DOHH2 (cell line): ENCODE measurements at regions not wholly inside any gene's neighbourhood (a gene's known extent, or its start where the extent isn't known, plus 50 kb on each side); places are given as distances from the start of the nearest gene placed in this dataset.
"Not testable (repeated sequence)": the region's sequence is repeated elsewhere in the genome, so short reads cannot be mapped to it uniquely, and the experiment has no call there.

Experiments used
- H3F3A ChIP-seq: fragments of 200-600 bp; sonication (generic), shearing (Covaris generic); 2 replicates; pipeline ENCODE4 v1.6.0; 2016; ENCODE audit warnings: antibody characterized with exemption, mild to moderate bottlenecking; ENCODE audit not compliant: control insufficient read depth, insufficient read depth
- H3K27ac ChIP-seq: fragments of 200-600 bp; sonication (generic); 2 replicates; pipeline ENCODE4 v1.5.1; 2014; ENCODE audit warnings: low read depth, mild to moderate bottlenecking, low read length, moderate library complexity
- H3K27me3 ChIP-seq: fragments of 200-600 bp; sonication (generic); 2 replicates; pipeline ENCODE4 v1.6.1; 2014; ENCODE audit warnings: mild to moderate bottlenecking, low read length, mixed read lengths; ENCODE audit not compliant: control insufficient read depth
- H3K36me3 ChIP-seq: fragments of 200-600 bp; sonication (generic); 2 replicates; pipeline ENCODE4 v1.6.1; 2014; ENCODE audit warnings: mild to moderate bottlenecking, low read length, moderate library complexity, mixed read lengths; ENCODE audit not compliant: control insufficient read depth
- H3K4me1 ChIP-seq: fragments of 200-600 bp; sonication (generic); 2 replicates; pipeline ENCODE4 v1.6.1; 2014; ENCODE audit warnings: mild to moderate bottlenecking, low read length, mixed read lengths; ENCODE audit not compliant: control insufficient read depth
- H3K4me2 ChIP-seq: fragments of 200-600 bp; sonication (generic); 2 replicates; pipeline ENCODE4 v1.6.0; 2014; ENCODE audit warnings: mild to moderate bottlenecking, low read length, moderate library complexity
- H3K4me3 ChIP-seq: fragments of 200-600 bp; sonication (generic); 2 replicates; pipeline ENCODE4 v1.5.1; 2014; ENCODE audit warnings: mild to moderate bottlenecking, low read length, mixed read lengths
- H3K79me2 ChIP-seq: fragments of 200-600 bp; sonication (generic); 2 replicates; pipeline ENCODE4 v1.6.1; 2014; ENCODE audit warnings: mild to moderate bottlenecking, low read length, mixed read lengths; ENCODE audit not compliant: control insufficient read depth
- H3K9me2 ChIP-seq: fragments of 200-600 bp; sonication (generic); replicated peaks from 2 replicates; pipeline ENCODE4 v1.6.1; 2014; ENCODE audit warnings: mild to moderate bottlenecking, low read length, mixed read lengths; ENCODE audit not compliant: control insufficient read depth
- H3K9me3 ChIP-seq: fragments of 200-600 bp; sonication (generic); 2 replicates; pipeline ENCODE4 v1.6.1; 2014; ENCODE audit warnings: antibody characterized with exemption, low read length, mixed read lengths; ENCODE audit not compliant: control insufficient read depth, insufficient read depth
- H4K20me1 ChIP-seq: fragments of 200-600 bp; sonication (generic); 2 replicates; pipeline ENCODE4 v1.6.0; 2014; ENCODE audit warnings: low read depth, mild to moderate bottlenecking, antibody characterized with exemption, low read length, moderate library complexity; ENCODE audit not compliant: control insufficient read depth, insufficient read depth
- EZH2phosphoT487 ChIP-seq: fragments of 200-600 bp; sonication (generic); IDR thresholded peaks from 2 replicates; pipeline ENCODE4 v1.6.1; 2017; ENCODE audit warnings: borderline replicate concordance, mild to moderate bottlenecking, antibody characterized with exemption, low read length, moderate library complexity, mixed read lengths
- TF ChIP-seq, protein P1 (sequence below): fragments of 200-600 bp; sonication (generic); IDR thresholded peaks from one replicate; pipeline ENCODE4 v1.5.1; 2014; ENCODE audit warnings: antibody characterized with exemption, mild to moderate bottlenecking, low read depth, low read length; ENCODE audit not compliant: poor library complexity, severe bottlenecking

DNA sequence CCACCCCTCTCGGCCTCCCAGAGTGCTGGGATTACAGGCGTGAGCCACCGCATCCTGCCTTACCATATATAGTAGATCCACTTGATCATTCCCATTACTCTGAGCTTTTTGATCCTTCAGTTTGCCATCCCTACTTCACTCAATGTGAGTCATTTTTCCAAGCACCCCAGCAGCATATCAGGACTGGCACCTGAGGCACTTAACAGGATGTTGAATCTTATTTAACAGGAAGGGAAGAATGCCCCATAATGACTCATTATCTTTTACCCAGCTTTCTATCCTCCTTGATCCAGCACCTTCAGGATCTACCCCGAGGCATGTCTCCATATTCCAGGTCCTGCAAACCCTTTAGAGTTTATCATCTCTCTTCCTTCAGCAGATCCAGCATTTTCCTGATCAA lies 84.9 kb upstream of the CMKLR1 start:
- H4K20me1 ChIP-seq: no peaks in the 10 kb centered on the region
- H3K4me3 ChIP-seq: no peak overlapping the region
- TF ChIP-seq, protein P1, sequence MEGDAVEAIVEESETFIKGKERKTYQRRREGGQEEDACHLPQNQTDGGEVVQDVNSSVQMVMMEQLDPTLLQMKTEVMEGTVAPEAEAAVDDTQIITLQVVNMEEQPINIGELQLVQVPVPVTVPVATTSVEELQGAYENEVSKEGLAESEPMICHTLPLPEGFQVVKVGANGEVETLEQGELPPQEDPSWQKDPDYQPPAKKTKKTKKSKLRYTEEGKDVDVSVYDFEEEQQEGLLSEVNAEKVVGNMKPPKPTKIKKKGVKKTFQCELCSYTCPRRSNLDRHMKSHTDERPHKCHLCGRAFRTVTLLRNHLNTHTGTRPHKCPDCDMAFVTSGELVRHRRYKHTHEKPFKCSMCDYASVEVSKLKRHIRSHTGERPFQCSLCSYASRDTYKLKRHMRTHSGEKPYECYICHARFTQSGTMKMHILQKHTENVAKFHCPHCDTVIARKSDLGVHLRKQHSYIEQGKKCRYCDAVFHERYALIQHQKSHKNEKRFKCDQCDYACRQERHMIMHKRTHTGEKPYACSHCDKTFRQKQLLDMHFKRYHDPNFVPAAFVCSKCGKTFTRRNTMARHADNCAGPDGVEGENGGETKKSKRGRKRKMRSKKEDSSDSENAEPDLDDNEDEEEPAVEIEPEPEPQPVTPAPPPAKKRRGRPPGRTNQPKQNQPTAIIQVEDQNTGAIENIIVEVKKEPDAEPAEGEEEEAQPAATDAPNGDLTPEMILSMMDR: no peak
- TF ChIP-seq EZH2phosphoT487: no peak
- no peaks in the 10 kb centered on the region for H3K79me2 ChIP-seq
- no peaks in the 10 kb centered on the region for H3K4me1 ChIP-seq
- H3K27me3 ChIP-seq: peaks cover 2% of the 10 kb centered on the region; the same call in 1 of the 2 replicates
- H3K9me2 ChIP-seq: no peaks in the 10 kb centered on the region
- no peak overlapping the region for H3K4me2 ChIP-seq
- H3K36me3 ChIP-seq: no peaks in the 10 kb centered on the region
- no peak overlapping the region for H3K27ac ChIP-seq
- no peaks in the 10 kb centered on the region for H3K9me3 ChIP-seq
- no peaks in the 10 kb centered on the region for H3F3A ChIP-seq

DNA sequence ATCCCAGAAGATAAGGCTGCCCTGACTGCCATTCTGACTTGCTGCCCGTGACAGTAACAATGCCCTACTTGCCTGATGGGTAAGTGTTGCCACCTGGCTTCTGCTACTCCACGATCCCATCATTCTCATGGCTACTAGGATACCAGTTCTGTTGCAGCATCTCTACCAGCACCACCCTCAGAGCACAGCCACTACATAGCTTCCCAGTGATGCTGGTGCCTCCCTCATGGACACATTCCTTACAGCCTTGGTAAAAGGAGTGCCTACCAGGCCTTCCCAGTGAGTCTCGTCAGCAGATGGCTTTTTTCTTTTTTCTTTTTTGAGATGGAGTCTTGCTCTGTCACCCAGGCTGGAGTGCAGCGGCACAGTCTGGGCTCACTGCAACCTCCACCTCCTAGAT lies 84.4 kb upstream of the CMKLR1 start:
- Histone ChIP-seq H4K20me1 (no peaks in the 10 kb centered on the region), H3K27ac (no peak overlapping the region), H3K4me2 (no peak overlapping the region), H3K79me2 (no peaks in the 10 kb centered on the region), H3F3A (no peaks in the 10 kb centered on the region), H3K9me3 (no peaks in the 10 kb centered on the region), H3K36me3 (no peaks in the 10 kb centered on the region), H3K27me3 (peaks cover 2% of the 10 kb centered on the region; the same call in 1 of the 2 replicates), H3K4me3 (no peak overlapping the region), H3K4me1 (no peaks in the 10 kb centered on the region), H3K9me2 (no peaks in the 10 kb centered on the region)
- TF ChIP-seq, protein P1: no peak
- TF ChIP-seq EZH2phosphoT487: no peak

- not testable (repeated sequence) for H3K36me3 ChIP-seq, H3K79me2 ChIP-seq, H3K4me3 ChIP-seq, H4K20me1 ChIP-seq, H3K4me2 ChIP-seq, H3K9me3 ChIP-seq, H3K9me2 ChIP-seq, H3K27ac ChIP-seq, H3K27me3 ChIP-seq, H3K4me1 ChIP-seq, H3F3A ChIP-seq
Measured at GRCh38 chr12:108421082-108421481, 82.0 kb upstream of the CMKLR1 start.

GRCh38 chr12:108420421-108420820 lies 81.3 kb upstream of the CMKLR1 start:
- not testable (repeated sequence) for H3K27ac ChIP-seq, H3K9me2 ChIP-seq, H3K27me3 ChIP-seq, H3F3A ChIP-seq, H3K4me3 ChIP-seq, H3K4me1 ChIP-seq, H3K79me2 ChIP-seq, H4K20me1 ChIP-seq, H3K4me2 ChIP-seq, H3K36me3 ChIP-seq, H3K9me3 ChIP-seq
